NCI-H2196 (cell line): ENCODE measurements at regions not wholly inside any gene's neighbourhood (a gene's known extent, or its start where the extent isn't known, plus 50 kb on each side); places are given as distances from the start of the nearest gene placed in this dataset.
"Not testable (repeated sequence)": the region's sequence is repeated elsewhere in the genome, so short reads cannot be mapped to it uniquely, and the experiment has no call there.

Source experiments
- DNase-seq: peaks from one replicate; lab custom pipeline; 2025; ENCODE audit not compliant: unreplicated experiment; lab: John Stamatoyannopoulos, UW

DNA sequence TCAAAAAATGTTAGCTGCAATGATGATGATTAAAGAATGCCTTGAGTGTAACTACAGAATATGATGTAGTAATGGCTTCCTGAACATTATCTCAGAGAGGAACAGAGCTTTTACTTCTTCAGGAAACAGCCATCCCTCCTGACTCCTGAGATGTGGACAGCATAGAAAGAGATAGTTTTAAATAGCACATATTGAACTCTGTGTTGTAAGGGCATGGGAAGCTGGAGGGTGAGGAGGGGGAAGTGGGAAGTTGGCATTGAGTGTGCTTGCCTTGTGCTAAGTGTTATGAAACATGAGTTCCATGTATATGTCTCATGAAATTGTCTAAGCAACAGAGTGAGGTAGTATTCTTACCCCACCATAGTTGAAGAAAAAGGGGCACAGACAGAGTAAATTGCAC, 161.5 kb upstream of the SLC28A3 start:
- DNase-seq = no peak

DNA sequence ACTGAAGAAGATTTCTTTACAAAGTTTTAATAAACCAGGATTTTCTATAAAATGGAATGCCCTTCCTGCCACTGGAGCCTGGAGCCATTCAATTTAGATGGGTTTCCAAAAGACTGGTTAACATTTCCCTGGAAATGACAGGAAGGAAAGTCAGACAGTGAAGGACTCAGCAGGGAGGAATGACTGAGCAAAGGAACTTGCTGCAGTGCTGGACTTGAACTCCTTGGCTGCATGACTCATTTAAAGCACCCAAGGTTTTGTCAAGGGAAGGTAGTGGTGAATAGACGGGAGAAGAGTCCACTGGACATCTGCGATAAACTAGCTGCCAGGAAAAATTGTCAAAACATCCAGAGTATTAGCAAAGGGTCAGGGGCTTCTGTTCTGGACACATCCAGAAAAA, 163.8 kb upstream of the SLC28A3 start:
- DNase-seq = no peak

DNA sequence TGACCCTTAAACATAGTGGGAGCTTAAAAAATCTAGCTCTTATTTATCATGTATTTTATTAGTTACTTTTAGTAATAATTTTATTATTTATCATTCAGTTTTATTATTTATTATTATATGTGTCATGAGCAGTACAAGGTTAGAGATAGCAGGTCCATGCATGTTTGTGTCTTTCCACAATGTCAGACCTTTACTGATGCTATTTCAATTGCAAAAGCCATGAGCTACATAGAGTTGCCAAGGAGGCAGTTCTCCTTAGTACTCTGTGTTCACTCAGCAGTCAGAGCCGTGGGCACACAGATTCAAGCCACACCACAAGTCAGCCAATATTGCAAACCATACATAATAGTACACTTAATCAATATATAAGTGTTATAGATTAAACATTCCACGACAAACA, 157.9 kb upstream of the NTRK2 start:
- DNase-seq = no peak

DNA sequence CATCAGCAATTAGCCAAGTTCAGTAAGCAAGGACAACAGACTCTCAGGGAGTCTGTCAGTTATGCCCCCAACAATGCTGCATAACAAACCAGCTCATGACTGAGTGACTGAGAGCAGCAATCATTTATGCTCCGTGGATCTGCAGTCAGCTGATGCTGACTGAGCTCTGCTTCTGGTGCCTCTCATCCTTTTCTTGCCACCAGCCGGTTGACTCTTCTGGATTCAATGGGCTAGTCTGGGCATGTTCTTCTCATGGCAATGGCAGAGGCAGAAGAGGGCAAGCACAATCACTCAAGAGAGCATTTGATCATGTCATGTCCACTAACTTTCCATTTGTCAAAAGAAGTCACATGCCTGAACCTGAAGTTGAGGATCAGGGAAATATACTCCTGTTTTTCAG, 157.0 kb upstream of the NTRK2 start:
- DNase-seq = no peak

DNA sequence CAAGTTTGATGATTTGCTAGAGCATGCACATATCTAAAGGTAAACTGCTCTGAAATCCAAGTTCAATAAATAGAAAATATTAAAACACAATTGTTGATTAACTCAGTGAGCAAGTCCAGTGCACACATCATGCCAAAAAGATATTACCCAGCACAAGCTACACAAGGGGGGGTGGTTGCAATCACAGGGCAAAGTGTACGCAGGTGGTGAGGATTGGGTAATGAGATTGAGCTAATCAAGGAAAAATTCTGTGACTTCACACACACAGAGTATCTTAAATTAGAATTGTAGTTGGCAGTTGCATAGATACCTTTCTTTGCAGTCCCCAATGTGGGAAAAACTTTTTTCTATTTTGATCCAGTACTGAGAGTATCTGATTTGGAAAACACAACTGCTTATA, 156.1 kb upstream of the NTRK2 start:
- no peak for DNase-seq

DNA sequence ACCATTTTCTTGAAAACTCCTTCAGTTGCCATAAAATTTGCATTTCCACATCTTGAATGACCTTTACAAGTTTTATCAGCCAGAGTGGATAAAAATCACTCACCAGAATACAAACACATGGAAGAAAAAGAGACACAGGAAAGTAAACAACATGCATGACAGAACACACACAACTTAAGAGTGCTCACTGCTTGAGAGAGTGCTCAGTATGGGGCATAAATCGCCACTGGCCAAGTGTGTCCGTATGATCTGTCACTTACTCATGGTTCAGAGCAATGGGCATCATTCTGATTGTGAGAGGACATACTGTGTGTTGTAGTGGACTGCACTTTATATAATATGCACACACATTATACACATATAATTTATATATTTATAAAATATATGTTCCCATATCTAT, 155.6 kb upstream of the NTRK2 start:
- no peak for DNase-seq

DNA sequence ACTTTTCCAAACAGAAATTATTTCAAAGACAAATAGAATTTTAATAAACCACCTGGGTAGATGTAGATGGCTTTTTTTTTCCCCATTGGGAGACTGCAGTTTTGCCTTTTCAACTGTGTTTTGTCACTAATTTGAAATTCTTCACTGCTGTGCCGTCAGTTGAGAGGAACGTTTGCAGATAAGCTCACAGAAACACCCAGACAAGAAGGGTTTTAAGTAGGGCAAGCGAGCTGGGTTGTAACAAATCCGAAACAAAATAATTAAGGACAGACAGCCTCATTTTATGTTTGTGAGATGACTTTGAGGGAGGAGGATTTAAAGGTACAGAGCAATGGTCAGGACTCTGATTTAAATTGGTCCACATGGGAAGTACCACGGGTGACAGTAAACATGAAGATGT, 155.1 kb upstream of the NTRK2 start:
- DNase-seq = no peak

DNA sequence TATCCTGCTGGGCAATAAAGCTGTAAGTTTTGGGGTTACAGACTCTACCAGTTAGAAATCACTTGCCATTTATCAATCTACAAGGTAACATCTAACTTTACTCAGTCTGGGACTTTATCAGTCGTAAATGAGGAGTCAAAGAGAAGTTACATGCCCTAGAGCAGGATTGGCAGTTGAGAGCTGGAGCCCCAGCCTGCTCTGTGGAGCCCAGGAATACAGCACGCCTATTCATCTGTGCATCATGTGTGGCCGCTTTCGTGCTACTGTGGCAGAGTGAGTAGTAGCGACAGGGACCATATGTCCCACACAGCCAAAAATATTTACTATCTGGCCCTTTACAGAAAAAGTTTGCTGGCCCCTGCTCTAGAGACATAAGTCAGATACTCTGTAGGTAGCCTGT, 152.5 kb upstream of the NTRK2 start:
- no peak for DNase-seq

DNA sequence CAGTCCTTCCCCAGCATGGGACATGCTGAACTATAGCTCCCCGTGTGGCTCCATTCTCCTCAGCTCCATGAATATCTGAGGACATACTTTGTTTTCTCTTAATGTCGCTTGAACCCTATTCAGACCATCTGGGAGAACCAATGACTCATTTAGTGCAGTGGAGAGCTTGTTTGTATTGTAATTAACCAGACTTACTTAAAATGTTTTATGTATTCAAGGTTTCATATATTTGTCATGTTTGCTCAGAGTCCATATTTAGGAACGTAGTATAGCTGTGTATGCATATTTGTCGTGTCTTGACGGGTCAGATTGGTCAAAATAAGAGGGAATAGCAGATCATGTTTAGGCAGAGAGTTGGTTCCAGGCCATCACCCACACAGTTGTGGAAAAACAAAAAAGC, 150.1 kb upstream of the NTRK2 start:
- no peak for DNase-seq

DNA sequence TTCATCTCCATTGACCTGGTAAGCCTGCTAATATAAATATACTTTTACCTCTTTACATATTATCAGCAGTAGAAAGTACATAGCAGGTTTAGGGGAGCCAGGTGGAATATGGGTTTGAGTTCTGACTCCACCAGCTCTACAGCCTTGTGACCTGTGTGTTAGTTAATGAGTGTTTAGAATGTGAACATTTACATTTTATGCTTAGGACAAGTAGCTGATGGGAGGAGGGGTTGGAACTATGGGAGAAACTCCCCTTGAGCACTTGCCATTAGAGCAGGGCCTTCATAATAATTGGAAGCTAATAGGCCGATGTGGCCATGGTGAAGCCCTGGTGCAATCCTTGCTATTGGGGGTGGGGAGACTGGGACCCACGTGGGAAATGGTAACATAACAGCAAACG, 148.3 kb upstream of the NTRK2 start:
- no peak for DNase-seq

DNA sequence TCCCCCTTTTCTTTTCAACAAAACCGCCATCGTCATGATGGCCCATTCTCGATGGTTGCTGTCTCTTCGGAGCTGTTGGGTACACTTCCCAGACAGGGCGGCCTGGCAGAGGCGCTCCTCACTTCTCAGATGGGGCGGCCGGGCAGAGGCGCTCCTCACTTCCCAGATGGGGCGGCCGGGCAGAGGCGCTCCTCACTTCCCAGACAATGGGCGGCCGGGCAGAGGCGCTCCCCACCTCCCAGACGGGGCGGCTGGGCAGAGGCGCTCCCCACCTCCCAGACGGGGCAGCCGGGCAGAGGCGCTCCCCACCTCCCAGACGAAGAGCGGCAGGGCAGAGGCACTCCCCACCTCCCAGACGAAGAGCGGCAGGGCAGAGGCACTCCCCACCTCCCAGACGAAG, 143.3 kb upstream of the NTRK2 start:
- not testable (repeated sequence) for DNase-seq

DNA sequence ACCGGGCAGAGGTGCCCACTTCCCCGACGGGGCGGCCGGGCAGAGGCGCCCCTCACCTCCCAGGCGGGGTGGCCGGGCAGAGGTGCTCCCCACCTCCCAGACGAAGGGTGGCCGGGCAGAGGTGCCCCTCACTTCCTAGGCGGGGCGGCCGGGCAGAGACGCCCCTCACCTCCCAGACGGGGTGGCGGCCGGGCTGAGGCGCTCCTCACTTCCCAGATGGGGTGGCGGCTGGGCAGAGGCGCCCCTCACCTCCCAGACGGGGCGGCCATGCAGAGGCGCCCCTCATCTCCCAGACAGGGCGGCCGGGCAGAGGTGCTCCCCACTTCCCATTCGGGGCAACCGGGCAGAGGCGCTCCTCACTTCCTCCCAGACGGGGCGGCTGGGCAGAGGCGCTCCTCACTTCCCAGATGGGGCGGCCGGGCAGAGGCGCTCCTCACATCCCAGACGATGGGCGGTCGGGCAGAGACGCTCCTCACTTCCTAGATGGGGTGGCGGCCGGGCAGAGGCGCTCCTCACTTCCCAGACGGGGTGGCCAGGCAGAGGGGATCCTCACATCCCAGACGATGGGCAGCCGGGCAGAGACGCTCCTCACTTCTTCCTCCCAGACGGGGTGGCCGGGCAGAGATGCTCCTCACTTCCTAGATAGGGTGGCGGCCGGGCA, 142.3 kb upstream of the NTRK2 start:
- DNase-seq = not testable (repeated sequence)

DNA sequence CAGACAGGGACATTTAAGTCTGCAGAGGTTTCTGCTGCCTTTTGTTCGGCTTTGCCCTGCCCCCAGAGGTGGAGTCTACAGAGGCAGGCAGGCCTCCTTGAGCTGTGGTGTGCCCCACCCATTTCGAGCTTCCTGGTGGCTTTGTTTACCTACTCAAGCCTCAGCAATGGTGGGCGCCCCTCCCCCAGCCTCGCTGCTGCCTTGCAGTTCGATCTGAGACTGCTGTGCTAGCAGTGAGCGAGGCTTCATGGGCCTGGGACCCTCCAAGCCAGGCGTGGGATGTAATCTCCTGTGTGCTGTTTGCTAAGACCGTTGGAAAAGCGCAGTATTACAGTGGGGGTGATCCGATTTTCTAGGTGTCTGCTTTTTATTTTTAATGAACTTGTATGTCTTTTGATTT, 133.6 kb upstream of the NTRK2 start:
- DNase-seq = not testable (repeated sequence)

DNA sequence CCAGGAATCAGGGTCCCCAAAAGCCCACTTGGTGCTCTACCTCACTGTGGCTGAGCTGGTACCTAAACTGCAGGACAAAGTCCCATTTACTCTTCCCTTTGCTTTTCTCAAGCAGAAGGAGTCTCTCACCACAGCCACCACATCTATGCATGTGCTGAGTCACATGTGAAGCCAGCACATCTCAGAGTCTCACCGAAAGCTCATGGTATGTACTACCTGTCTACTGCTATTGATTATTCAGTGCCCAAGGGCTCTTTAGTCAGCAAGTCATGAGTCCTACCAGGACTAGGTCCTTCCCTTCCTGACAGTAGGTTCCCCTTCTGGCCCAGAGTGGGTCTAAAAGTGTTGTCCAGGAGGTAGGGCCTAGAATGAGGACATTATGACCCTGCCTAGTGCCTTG, 130.7 kb upstream of the NTRK2 start:
- DNase-seq = no peak

DNA sequence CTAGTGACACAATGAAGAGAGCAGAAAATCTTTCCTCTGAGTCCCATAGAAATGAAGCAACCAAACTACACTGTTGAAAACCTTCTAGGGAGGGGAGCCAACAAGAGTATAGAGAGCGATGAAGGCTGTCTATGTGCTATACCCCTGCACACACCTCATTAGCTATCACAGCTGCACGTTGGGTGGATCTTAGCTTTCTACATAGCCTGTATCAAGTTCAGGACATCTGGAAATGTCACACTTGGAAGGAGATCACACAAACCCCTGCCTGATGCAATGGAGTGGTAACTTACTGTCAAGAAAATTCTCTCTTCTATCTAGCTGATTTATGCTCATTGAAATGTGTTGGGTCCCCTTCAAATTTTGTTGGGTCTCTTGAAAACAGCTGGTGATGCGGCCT, 127.0 kb upstream of the NTRK2 start:
- no peak for DNase-seq

DNA sequence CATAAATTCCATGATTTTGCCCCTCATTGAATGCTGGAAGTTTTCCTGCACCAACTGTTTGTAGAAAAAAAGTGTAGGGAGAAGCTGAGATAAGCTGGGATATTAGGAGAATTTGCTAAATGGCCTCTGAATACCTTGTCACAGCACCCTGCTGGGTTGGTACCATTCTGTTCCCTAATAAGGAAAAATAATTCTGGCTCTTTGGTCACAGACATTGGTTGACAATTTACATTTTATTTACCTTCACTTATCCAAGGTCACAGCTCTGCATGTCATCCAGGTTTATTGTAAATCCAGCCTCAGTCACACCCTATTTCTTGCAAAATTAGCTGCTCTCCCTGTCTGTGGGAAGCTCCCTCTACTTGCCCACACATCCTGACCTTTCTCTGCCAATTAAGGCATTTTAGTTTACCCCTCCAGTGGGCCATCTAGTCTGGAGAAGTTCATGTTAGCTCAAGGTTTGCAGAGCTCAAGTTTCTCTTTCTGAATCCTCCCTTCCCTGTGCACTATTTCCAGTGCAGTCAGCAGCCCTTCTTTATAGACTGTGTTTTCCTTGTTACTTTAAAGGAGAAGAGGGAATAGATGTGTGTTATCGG, 115.4 kb upstream of the NTRK2 start:
- DNase-seq = no peak

DNA sequence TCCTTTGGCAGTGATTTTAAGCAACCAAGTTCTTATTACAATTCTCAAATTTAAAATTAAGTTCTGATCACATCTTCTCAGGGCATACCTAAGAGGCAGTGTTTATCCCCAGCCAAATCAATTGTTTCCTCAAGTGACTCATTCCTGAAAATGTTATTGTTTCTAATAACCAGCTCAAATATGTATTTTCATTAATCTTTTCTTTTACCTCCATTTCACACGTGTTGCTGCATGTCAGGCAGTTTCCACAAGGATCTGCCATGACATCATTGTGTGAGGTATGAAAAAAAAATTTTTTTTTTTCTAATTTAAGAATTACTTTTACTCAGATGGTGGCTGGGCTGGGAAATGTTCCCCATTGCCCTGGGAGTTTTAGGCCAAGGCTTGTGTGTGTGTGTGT, 113.0 kb upstream of the NTRK2 start:
- DNase-seq = no peak

DNA sequence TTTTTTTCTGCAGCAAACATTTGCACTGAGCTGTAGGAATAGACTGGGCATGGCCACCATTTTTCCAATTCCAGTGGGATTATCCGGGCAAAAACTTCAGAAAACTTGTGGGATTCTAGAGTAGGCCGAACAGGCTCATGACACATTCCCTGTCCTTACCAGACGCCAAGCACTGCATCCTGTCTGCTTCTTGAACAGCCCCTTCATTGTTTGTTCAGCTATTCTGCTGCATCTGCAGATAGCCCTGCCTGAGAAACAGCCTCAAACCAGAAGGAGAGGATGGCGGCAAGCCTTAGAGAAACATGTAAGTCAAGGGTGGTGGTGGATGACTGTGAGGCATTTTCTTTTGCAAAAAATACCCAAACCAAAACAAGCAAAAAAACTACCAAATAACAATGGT, 111.8 kb upstream of the NTRK2 start:
- DNase-seq = no peak

DNA sequence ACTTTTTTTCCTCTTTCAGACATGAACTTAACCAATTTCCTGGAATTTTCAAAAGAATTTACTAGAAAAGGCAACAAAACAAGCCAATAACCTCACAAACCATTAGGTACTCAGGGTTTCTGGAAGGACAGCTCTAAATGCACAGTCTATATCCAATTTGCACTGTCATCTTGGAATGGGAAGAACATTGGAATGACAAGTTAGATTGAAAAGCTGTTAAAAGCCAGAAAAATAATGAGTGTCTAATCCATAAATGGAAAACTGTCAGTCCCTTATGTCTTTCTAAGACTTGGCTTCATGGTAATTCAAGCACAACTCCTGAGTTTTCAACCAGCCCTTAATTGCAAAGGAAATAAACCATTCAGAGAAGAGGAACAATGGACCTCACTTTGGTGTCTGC, 105.8 kb upstream of the NTRK2 start:
- no peak for DNase-seq

DNA sequence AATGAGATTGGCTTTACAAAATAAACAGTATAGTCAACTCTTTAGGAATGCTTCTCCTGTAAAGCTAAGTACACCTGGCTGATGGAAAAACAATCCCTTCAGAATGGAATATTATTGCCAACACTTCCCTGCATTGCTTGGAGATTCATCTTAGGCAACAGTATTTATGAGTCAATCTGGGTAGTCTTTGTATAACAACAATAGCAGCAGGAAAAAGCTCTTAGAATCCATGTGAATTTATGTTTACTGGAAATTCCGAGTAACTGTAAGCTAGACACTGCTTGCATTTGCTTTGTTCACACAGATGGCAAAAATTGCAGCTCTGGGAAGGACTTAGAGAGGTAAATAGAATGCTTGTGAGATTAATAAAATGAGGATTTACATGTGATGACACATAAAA, 101.7 kb upstream of the NTRK2 start:
- no peak for DNase-seq

DNA sequence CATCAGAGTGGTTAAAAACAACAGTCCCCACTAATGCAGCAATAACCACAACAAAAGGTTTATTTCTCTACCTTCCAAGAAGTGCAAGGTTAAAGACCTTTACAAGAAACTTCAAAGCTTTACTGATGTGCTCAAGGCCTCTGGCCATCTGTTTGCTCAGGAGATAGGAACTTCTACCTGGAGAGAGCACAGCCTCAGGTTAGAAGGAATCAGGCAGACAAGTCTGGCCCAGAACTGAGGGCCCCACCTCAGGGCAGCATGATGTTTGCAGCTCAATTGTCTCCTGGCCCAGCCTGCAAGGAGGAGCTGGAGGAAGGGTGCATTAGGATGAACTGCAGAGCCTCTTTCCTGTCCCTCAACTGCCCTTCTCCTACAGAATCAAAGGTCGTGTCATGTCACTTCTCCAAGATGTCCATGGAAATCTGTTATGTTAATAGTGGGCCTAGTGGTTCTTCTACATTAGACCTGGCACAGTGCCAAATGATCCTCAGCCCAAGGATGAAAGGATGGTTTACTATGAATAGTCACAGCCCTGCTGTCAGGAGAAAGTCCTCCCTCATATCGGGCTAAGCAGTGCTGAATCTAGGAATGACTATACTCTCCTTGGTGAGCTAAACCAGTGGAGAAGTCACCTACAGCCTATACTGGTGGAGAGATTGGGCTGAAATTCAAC, 98.9 kb upstream of the NTRK2 start:
- DNase-seq = no peak

DNA sequence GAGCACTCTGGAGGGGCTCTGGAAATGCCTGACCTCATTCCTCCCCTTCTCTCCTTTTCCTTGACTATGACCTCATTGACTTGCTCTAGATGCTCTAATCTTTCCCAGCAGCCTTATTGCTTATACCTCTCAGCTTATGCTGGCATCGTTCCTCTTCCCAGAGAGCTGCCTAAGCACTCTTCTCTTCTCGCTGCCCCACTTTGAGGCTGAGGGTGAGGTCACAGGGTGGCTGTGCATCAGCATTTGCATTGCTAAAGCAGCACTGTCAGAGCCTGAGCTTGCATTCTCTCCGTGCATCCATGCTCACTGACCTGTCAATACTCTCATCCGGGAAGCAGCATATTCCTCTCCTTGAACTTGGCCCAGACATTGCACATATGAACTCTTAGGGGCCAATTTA, 96.4 kb upstream of the NTRK2 start:
- DNase-seq = no peak

DNA sequence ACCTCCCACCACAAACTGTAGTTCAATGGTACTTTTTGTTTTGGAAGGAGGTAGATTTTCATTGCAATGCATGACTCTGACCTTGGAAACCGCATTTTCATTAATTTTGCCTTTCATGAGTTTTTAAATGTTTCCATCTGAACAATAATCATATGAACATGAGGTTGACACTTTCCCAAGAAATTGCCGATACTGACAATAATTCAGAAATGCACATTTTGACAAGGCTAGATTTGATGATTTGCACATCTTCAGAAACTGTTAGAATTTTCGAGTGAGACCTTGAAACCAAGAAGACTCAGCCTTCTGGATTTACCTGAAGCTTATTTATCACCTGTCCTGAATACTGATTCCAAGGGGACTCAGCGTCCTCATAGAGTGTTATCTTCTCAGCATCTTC, 93.8 kb upstream of the NTRK2 start:
- DNase-seq = no peak
